Activated CD4-positive, alpha-beta T cell treated with anti-CD3 and anti-CD28 coated beads, Interleukin-2, amount 50 U/mL, for 24 hours (primary cell): ENCODE measurements at regions not wholly inside any gene's neighbourhood (a gene's known extent, or its start where the extent isn't known, plus 50 kb on each side); places are given as distances from the start of the nearest gene placed in this dataset.

Source experiments
- DNase-seq, 2 donors: peaks; one replicate each; pipeline ENCODE4 v3.0.0-alpha.2; 2020; ENCODE audit warnings: low read depth in 1 of 2, low spot score in 1 of 2

DNA sequence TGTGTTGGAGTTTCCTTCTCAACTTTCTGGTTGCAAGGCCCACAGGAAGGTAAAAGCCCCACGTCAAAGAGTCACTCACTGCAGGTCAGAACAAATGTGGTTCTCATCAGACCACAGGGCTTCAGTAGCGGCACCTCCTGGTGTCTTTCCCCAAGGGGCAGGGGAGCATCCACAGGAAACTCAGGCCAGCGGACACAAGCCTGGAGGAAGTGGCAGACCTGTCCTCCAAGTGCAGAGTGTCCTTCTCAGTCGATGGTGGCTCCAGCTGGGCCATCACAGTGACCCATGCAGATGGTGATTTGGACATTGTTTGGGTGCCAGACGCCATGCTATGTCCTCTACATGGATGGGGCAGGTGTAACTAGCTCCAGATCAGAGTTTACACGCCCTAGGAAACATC lies 84.9 kb downstream of the ACKR3 start:
- DNase-seq = no peak

DNA sequence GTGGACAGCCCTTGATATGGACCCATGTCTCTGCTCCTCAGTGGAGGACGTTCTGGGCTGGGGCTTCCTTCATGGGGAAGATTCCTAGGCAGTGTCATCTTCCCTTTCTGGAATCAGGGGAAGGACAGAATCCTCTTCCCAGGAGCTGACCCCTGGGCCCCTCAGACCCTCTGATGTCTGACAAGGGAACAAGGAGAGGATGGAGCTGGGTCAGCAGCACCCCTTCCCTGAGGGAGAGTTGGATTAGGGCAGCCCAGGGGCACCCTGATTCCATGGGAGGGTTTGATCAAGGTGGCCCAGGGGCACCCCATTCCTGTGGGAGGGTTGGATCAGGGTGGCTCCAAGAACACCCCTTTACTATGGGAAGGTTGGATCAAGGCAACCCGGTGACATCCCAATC lies 86.5 kb downstream of the ACKR3 start:
- DNase-seq = no peak

DNA sequence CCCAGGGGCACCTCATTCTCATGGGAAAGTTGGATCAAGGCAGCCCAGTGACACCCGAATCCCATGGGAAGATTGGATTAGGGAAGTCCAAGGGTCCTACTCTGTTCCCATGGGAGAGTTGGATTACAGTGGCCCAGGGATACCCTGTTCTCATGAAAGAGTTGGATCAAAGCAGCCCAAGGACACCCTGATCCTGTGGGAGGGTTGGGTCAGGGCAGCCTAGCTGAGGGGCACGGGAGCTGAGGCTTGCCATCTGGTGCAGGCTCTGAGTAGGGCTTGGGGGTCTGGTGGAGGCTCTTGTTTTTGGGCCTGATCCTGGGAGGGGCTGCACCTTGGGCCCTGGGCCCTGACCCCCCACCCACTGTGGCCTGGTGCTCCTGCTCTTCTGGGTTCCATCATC lies 87.1 kb downstream of the ACKR3 start:
- no peak for DNase-seq

DNA sequence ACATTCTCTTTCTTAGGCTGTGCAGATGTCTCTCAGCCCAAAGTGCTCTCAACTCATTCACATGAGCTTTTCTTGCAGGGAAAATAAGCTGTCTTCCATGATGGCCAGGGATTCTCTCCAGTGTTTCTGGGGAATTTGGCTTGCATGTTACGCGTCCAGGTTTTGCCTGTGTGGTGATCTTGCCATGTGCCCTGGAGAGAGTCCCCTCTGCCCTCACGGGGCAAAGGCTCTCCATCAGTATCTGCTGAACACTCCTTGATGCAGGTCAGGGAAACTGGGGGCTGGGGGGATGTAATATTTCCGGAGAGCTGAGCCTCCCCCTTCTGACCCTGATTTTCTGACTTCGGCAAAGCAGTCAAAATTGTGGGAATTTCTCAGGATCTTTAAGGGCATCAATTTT lies 87.6 kb downstream of the ACKR3 start:
- DNase-seq = no peak

DNA sequence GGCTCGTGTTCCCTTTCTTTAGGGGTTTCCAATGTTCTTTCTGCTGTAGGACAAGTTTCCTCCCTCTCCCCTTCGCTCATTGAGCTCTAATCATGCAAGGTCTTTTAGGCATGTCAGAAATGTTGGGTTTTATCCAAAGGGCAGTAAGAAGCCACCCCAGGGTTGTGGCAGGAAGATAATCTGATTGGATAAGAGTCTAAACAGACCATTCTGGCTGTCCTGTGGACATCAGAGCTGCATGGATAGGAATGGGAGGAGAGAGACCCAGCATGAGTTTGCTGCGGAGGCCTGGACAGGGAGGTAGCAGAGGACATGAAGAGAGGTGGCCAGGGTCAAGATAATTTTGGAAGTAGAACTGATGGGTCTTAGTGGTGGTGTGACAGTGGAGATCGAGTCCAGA lies 88.2 kb downstream of the ACKR3 start:
- DNase-seq = no peak

DNA sequence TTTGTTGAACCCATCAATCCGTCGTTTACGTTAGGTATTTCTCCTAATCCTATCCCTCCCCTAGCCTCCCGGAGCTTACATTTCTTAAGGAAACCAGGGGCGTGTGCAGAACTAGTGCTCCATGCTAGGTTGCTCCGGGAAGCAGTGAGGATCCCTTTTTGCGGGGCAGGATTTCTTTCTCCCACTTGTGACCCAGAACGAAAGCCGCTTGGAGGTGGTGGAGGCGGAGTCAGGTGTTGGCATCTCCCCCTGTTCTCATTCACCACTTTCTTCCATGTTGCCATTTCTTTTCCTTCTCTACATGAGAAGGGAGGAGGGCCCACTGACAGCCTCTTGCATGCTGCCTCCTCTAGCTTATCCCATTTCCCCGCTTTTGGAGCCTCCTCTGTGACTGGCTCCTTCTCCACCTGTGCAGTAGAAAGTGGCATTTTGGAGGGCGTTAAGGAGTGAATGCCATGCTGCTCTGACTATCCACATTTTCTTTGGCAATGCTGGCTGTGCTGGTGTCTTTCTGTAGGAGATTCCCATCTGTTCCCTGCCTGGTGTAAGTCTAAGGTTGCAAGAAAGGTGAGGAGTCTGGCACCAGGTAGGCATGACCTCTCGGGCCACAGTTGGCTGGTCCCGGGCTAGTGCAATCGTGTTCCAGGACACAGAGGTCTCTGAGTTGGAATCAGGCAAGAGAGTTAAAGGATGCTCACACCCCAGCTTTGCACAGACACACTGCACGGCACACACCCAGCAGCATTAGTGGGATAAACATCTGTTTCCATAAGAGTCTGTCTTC lies 89.5 kb downstream of the ACKR3 start:
- no peak for DNase-seq

DNA sequence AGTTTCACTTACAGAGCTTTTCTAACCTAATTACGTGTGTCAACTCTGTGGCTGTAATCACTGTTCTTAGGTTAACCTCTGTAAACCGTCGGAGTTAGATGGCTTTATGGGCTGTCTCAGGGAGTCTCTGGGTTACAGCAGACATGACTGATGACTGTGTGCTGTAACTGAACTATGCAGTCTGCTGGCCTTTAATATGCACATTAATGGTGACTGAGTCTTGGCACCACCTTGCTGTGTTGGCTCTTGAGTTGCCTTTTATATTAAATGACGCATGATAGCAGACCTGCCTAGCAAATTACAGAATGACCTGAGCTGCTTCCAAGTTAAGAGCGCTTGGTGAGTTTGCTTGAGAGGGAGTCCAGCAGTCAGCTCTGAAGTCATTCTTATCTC lies 90.1 kb downstream of the ACKR3 start:
- DNase-seq = no peak

DNA sequence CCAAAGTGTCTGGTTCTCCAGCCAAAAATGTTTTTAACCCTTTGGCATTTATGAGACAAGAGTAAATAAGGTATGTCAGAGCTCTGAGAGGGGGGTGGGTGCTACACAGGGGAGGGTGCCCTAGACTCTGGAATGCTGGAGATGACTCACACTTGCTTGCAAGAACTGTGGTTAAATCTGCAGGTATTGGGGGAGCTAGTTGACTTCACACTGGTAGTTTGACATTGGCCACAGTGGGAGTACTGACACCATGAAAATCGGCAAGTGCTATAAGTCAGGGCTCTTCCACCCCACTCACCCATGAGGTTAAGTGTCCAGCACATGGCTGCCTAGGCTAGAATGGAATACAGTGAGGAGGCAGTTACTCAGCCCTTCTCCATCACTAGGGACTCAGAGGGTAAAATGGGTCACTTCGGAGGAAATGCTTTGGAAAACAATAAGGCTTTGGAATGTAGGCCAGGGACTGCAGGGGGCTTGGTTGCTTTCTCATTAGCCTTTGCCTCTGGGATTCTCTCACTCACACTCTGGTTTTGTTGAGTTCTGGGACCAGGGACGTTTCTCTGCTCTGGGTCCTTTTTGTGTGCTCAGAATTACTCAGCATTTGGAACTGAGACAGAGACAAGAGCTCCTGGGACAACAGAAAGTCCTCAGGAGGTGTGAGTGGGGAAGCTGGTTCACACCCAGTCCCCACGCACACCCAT lies 91.6 kb downstream of the ACKR3 start:
- DNase-seq = no peak

DNA sequence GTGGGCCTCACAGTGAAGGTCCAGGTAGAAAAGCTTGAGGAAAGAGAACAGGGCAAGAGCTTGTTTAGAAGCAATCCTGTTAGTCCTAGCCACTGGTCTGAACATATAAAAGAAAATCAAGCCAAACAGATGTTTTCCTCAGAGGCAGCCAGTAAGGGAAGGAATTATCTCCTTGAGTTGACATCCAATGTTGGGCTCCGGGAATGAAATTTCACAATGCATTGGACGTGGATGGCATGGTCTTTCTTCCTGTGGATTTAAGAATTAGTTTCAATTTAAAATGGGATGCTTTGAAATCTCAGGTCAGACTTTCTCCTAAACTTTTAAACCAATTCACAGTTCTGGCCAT lies 92.1 kb downstream of the ACKR3 start:
- no peak for DNase-seq

DNA sequence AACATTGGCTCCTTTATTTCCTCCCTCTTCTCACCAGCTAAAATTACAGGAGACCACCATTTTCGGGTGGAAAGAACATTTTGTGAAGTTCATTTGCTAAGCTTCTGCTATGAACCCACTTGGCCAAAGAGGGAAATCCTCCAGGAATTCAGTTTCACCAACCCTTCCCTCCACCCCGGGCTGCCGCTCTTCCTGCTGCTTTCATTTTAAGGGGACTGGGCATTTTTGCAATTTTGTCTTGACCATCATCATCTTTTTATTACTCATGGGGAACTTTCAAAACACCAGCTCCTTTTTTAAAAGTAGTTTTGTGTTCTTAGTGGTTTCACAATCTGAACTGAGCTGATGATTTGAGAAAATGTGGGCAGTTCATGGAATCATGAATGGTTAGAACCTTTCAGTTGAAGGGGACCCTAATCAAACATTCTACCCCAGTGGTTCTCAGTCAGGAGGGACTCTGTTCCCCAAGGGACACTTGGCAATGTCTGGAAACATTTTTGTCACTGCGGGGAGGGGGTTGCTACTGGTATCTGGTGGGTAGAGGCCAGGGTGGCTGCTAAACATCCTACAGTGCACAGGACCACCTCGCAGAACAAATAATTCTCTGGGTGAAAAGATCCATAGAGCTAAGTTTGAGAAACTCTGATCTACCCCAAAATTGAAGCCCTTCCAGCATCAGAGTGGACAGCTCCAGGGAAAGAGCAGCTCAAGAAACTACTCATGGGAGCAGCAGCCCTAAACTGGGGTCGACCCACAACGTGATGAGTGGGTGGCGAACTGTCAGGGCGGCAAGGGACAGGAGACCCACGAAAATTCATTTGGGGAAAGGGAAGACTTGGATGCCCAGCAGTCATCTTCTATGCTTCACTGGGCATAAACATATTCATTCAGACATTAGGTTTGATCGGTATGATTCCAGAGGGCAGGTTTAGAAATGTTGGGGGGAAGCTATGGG lies 92.9 kb downstream of the ACKR3 start:
- DNase-seq = no peak

DNA sequence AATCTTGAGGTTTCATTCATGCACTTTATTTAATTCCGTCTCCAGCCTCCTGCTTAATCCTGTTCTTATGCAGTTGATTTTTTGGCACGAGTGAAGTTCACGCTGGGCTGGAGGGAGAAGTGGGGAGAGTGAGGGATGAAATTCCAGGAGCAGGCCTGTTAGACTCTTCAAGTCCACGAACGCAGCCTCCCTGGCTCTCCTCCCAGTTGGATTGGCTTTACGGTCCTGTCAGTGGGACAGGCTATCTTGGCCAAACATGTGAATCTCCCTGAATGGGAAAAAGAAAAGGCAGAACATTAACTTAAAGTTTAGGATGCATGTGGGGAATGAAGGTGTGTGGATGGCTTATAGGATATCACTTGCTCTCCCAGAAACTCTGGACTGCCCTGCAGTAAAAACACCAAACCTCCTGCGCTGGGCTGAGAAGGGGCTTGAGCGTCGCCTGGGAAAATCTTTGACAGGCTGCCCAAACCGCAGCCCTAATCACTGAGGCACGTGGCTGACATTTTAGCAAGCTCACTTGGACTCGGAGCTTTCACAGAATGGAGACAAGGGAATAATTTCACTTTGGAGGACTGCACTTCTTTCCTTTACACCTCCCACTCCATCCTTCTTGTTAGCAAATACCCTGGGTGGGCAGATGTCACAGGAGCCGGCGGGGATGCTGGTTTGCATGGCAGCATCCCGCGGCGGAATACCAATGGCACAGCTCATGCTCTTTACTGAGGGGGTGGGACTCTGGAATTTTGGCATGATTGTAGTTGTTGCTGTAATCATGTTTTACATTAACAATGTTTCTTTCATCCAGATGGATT lies 93.9 kb downstream of the ACKR3 start:
- no peak for DNase-seq

DNA sequence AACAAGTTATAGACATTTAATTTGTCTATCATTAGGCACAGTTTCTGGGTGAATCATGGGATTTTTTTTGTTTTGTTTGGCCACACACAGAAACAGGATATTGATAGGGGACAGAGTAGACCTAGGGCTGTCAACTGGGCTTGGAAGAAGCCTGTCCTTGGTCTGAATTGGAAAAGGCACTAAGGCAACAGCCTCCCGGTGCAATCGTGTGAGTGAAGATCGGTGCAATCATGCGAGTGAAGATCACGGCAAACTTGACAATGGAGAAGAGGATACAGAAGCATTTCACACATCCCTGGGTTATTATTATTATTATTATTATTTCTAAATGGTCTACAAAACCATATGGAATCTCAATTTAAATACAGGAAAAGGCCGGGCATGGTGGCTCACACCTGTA lies 94.5 kb downstream of the ACKR3 start:
- DNase-seq = no peak

DNA sequence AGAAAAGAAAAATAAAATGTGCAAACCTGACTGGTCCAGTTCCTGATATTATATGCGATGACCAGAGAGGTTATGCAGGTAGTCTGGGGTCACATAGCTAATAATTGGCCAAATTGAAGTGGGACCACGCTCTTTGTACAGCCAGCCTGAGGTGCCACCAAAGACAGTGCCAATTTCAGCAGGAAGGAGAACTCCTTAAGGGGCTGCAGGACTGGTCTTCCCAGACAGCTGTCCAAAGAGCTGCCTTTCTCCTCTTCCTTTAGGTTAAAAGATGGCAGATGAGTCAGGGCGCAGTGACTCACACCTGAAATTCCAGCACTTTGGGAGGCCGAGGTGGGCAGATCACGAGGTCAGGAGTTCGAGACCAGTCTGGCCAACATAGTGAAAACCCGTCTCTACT lies 95.5 kb downstream of the ACKR3 start:
- DNase-seq = no peak

DNA sequence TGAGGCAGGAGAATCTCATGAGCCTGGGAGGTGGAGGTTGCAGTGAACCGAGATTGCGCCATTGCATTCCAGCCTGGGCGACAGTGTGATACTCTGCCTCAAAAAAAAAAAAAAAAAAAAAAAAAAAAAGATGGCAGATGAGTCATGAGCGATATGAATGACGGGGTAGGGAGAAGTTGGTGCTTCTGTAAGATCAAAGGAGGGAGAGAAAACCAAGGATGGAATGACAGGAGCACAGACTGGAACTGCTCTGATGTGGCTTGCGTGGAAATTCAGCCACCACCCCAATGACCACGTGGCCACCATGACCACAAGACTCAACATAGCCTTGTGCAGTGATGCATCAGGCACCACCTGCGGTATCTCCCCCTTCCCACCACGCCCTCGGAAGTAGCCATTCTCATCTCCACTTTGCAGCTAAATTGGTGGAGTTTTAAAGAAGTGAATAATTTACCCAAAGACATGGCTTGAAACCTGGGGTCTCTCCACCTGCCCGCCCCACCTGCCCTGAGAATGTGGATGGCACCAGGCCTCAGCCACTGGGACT lies 96.0 kb downstream of the ACKR3 start:
- no peak for DNase-seq

DNA sequence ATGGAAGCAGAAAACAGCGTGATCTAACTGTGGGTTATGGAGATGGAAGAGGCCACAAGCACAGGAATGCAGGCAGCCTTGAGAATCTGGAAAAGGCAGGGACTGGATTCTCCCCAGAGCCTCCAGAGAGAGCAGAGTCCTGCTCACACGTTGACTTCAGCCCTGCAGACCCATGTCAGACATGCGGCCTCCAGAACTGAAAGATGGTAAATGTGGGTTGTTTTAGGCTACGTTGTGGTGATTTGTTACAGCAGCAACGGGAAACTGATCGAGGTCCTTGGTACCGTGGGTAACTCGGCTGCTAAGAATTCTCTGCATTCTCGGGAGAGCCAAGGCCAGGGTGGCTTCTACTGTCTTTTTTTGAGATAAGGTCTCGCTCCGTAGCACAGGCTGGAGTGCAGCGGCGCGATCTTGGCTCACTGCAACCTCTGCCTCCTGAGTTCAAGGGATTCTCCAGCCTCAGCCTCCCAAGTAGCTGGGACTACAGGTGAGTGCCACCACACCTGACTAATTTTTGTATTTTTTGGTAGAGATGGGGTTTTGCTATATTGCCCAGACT lies 97.1 kb downstream of the ACKR3 start:
- no peak for DNase-seq

DNA sequence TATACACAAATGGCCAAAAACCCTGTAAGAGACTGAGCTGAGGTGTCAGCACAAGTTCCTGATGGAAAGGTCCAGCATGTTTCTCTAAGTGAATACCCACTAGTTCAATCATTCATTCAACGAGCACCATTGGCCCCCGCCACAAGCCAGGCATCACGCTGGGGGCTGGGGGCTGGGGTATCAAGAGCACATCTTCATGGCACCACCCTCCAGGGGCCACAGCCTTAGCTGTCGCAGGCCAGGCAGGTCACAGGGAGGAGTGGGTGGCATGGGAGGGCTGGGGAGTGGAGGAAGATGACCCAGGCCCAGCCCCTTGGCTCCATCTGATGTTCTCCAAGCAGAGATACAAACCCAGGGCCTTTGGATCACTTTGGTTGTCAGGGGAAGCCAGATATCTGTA lies 97.9 kb downstream of the ACKR3 start:
- DNase-seq = no peak

DNA sequence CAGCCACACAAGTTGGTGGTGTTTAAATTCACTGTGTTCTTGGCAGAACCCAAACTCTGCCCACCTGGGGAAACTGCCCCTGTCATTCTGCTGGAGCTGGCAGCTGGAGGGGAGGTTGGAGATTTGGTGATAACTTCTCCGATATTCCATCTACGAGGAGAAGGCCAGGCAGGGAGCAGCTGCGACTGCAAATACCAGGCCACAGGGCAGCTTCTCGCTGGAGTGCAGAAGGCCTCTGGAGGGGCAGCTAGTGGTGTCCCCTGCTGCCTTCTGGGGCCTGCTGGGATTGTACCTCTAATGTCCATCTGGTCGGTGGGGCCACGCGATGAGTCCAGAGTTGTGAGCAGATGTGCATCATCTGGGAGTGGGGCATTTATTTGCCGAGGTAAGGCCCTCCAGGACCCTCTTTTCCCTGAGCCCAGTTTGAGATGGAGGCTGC lies 98.9 kb downstream of the ACKR3 start:
- DNase-seq = no peak

DNA sequence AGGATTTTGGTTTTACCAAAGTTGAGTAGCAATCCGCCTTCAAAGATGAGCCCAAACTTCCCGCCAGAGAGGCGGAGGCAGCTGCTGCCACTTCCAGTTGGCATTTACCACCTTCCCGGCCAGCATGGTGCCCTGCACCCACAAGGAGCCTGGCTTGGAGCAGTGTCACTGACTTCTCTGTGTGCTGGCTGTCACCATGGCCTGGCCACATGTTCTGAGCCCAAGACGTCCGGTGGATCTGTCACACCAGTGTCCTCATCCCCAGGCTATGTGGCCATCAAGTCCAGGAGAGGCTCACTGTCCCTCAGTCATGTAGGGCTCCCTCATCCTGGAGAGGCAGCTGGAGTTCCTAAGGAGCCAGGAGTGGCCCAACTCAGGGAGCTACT lies 100.6 kb downstream of the ACKR3 start:
- no peak for DNase-seq

DNA sequence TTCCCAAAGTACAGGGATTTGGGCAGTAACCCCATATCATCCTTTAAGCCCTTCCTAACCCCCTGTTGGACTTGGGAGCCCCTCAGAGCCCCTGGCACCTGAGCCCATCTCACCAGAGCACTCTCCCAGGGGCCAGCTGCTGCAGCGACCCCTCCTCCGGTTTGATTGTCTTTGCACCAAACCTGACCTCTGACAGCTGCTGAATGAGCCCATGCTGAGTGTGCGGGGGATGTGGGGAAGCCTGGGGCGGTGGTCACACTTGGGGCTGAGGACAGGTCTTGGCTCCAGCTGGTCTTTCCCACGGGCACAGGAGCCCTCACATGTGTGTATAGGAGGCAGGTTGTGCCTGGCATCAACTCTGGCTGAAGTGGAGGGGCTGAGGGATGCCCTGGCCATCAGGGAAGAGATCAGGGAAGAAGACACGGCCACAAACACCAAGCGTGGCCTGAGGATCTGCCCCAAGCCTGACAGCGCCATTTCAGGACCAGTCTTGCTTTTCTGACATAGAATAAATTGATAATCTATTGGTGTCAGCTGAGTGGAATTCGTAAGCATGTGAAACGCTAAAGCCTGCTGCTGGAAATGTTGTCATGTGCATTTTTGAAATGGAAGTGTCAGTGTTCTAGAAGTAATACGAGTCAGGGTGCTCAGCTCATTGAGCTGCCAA lies 102.4 kb downstream of the ACKR3 start:
- no peak for DNase-seq

DNA sequence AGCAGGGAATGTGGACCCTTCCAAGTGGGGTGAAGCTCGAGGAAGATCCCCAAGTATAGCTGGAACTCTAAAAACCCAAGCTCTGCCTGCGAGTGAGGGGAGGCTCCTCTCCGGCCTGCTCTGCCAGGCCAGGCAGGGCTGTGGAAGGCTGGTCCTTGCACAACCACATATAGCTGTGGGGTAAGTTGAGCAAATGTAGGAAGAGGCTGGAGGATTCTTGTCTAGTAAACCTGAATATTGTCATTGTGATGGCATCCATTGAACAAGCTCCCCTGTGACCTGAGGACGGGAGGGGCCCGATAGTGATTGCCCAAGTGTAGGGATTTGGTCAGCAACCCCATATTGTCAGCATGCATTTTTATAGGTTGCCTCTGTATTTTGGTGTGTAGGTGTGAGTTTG lies 103.0 kb downstream of the ACKR3 start:
- DNase-seq = no peak
